ENCODE measurements at regions not wholly inside any gene's neighbourhood (a gene's known extent, or its start where the extent isn't known, plus 50 kb on each side); places are given as distances from the start of the nearest gene placed in this dataset.
A peak's percentile ranks its signal among the peaks of the same experiment; 100 is the strongest.

- Histone ChIP-seq H3K27me3 (no peaks in the 10 kb centered on the region), H3F3A (ENCODE audit: low read depth) (no peaks in the 10 kb centered on the region), H3K27ac (no peak overlapping the region), H3K79me2 (ENCODE audit: low read depth) (no peaks in the 10 kb centered on the region), H3K9me3 (ENCODE audit: low read depth) (no peaks in the 10 kb centered on the region), H3K4me2 (no peak overlapping the region), H3K9ac (no peak overlapping the region), H2AFZ (replicated peaks) (peak overlapping the region; percentile 1), H3K4me1 (no peaks in the 10 kb centered on the region), H3K4me3 (no peak overlapping the region), H4K20me1 (ENCODE audit: low read depth) (no peaks in the 10 kb centered on the region), H3K36me3 (no peaks in the 10 kb centered on the region)
- Mint-ChIP-seq H3K27ac (no peak overlapping the region), H3K27me3 (ENCODE audit: insufficient read depth, low read depth) (no peaks in the 10 kb centered on the region), H3K4me3 (no peak overlapping the region), H3K4me1 (peaks cover 3% of the 10 kb centered on the region), H3K36me3 (no peaks in the 10 kb centered on the region), H3K9me3 (peaks cover 17% of the 10 kb centered on the region)
- DNase-seq (ENCODE audit: low spot score), result no peak
- TF ChIP-seq CTCF (IDR thresholded peaks at IDR 0.05), result no peak
- no peak for TF ChIP-seq EZH2 (IDR thresholded peaks at IDR 0.05)
- no peak for TF ChIP-seq EZH2phosphoT487 (IDR thresholded peaks at IDR 0.05)
Observed at GRCh38 chr6:24031496-24031895, 94.5 kb upstream of the NRSN1 start.

- DNase-seq (ENCODE audit: low spot score), result peak; percentile 41
- Mint-ChIP-seq H3K27ac (no peak overlapping the region), H3K27me3 (ENCODE audit: insufficient read depth, low read depth) (no peaks in the 10 kb centered on the region), H3K4me3 (no peak overlapping the region), H3K4me1 (peaks cover 3% of the 10 kb centered on the region), H3K9me3 (peaks cover 15% of the 10 kb centered on the region), H3K36me3 (no peaks in the 10 kb centered on the region)
- Histone ChIP-seq H4K20me1 (ENCODE audit: low read depth) (no peaks in the 10 kb centered on the region), H3K27me3 (no peaks in the 10 kb centered on the region), H2AFZ (replicated peaks) (no peak overlapping the region), H3K27ac (no peak overlapping the region), H3K36me3 (peaks cover 4% of the 10 kb centered on the region), H3K79me2 (ENCODE audit: low read depth) (no peaks in the 10 kb centered on the region), H3K4me3 (no peak overlapping the region), H3F3A (ENCODE audit: low read depth) (no peaks in the 10 kb centered on the region), H3K9me3 (ENCODE audit: low read depth) (no peaks in the 10 kb centered on the region), H3K4me1 (no peaks in the 10 kb centered on the region), H3K9ac (no peak overlapping the region), H3K4me2 (no peak overlapping the region)
- TF ChIP-seq EZH2 (IDR thresholded peaks at IDR 0.05) (no peak), EZH2phosphoT487 (IDR thresholded peaks at IDR 0.05) (no peak), CTCF (IDR thresholded peaks at IDR 0.05) (no peak)
Observed at GRCh38 chr6:24032896-24033688, 92.9 kb upstream of the NRSN1 start.

- Mint-ChIP-seq H3K9me3 (peaks cover 14% of the 10 kb centered on the region), H3K36me3 (no peaks in the 10 kb centered on the region), H3K27ac (no peak overlapping the region), H3K27me3 (ENCODE audit: insufficient read depth, low read depth) (peaks cover 2% of the 10 kb centered on the region), H3K4me1 (no peaks in the 10 kb centered on the region), H3K4me3 (no peak overlapping the region)
- Histone ChIP-seq H2AFZ (replicated peaks) (no peak overlapping the region), H3K9ac (no peak overlapping the region), H3K79me2 (ENCODE audit: low read depth) (no peaks in the 10 kb centered on the region), H3K4me1 (no peaks in the 10 kb centered on the region), H3K27me3 (no peaks in the 10 kb centered on the region), H3K4me3 (no peak overlapping the region), H3K27ac (no peak overlapping the region), H3K36me3 (no peaks in the 10 kb centered on the region), H3K4me2 (no peak overlapping the region), H3K9me3 (ENCODE audit: low read depth) (no peaks in the 10 kb centered on the region), H3F3A (ENCODE audit: low read depth) (no peaks in the 10 kb centered on the region), H4K20me1 (ENCODE audit: low read depth) (no peaks in the 10 kb centered on the region)
- no peak for TF ChIP-seq EZH2phosphoT487 (IDR thresholded peaks at IDR 0.05)
- TF ChIP-seq EZH2 (IDR thresholded peaks at IDR 0.05), result no peak
- TF ChIP-seq CTCF (IDR thresholded peaks at IDR 0.05), result no peak
- no peak for DNase-seq (ENCODE audit: low spot score)
Observed at GRCh38 chr6:24043848-24044247, 82.2 kb upstream of the NRSN1 start.

All from neural progenitor cell (in vitro differentiated cells).